ENCODE measurements at regions not wholly inside any gene's neighbourhood (a gene's known extent, or its start where the extent isn't known, plus 50 kb on each side); places are given as distances from the start of the nearest gene placed in this dataset.

DNA sequence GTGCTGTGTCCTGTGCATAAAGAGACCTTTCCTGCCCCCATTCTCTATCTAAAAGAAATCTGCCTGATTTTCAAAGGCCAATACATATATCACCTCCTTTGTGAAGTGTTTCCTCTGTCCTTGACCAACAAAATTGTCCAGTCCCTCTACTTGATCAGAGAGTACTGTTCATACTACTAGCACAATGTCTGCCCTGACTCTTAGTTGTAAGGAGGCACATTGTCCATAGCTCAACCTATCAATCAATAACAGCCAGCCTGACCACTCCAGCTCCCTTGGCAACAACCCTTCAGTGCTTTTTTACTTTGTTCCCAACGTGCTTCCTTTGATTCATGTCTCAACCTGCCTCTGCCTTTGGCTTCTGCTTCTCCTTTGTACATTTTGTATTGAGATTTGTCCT lies 398.9 kb downstream of the TRIB2 start:
- Histone ChIP-seq H3K36me3 (replicated peaks in 1 of 2; ENCODE audit: control extremely low read depth in 1 of 2, control insufficient read depth in 1 of 2, extremely low read depth in 1 of 2, insufficient read depth in 2 of 2, low read length in 1 of 2) (no peaks in the 10 kb centered on the region), H4K20me1 (ENCODE audit: control insufficient read depth, insufficient read depth, low read length, poor library complexity, severe bottlenecking) (no peaks in the 10 kb centered on the region), H3K4me1 (ENCODE audit: control insufficient read depth in 2 of 2, insufficient read depth in 2 of 2, low read length in 2 of 2) (no peaks in the 10 kb centered on the region), H3K9me3 (ENCODE audit: control extremely low read depth in 1 of 3, control insufficient read depth in 2 of 3, insufficient read depth in 1 of 3, low read length in 2 of 3) (no peaks in the 10 kb centered on the region), H3K79me2 (ENCODE audit: control insufficient read depth, insufficient read depth, low read length) (no peaks in the 10 kb centered on the region), H3K9ac (ENCODE audit: low read length) (no peak overlapping the region), H3K27ac (ENCODE audit: low read length in 2 of 2) (no peak overlapping the region), H3K4me3 (ENCODE audit: control extremely low read depth in 1 of 5, extremely low read depth in 1 of 5, insufficient read depth in 1 of 5, low read depth in 2 of 5, low read length in 4 of 5) (no peak overlapping the region), H3K4me2 (replicated peaks; ENCODE audit: low read depth, low read length, poor library complexity, severe bottlenecking) (no peak overlapping the region), H2AFZ (ENCODE audit: insufficient read depth, low read depth, low read length, poor library complexity, severe bottlenecking) (no peak overlapping the region), H3K27me3 (replicated peaks in 1 of 4; ENCODE audit: control extremely low read depth in 1 of 4, control insufficient read depth in 3 of 4, insufficient read depth in 4 of 4, low read length in 3 of 4) (no peaks in the 10 kb centered on the region)
- Mint-ChIP-seq H3K4me3 (no peak overlapping the region), H3K27ac (no peak overlapping the region), H3K9me3 (ENCODE audit: insufficient read depth) (no peaks in the 10 kb centered on the region), H3K4me1 (no peaks in the 10 kb centered on the region), H3K27me3 (peaks cover 13% of the 10 kb centered on the region)
- DNase-seq (no peak), ATAC-seq (ENCODE audit: low read depth) (no peak)
- TF ChIP-seq EZH2 (IDR thresholded peaks at IDR 0.05; ENCODE audit: borderline replicate concordance, insufficient read depth, low read depth, low read length, poor library complexity, severe bottlenecking): no peak
- TF ChIP-seq, protein P1, sequence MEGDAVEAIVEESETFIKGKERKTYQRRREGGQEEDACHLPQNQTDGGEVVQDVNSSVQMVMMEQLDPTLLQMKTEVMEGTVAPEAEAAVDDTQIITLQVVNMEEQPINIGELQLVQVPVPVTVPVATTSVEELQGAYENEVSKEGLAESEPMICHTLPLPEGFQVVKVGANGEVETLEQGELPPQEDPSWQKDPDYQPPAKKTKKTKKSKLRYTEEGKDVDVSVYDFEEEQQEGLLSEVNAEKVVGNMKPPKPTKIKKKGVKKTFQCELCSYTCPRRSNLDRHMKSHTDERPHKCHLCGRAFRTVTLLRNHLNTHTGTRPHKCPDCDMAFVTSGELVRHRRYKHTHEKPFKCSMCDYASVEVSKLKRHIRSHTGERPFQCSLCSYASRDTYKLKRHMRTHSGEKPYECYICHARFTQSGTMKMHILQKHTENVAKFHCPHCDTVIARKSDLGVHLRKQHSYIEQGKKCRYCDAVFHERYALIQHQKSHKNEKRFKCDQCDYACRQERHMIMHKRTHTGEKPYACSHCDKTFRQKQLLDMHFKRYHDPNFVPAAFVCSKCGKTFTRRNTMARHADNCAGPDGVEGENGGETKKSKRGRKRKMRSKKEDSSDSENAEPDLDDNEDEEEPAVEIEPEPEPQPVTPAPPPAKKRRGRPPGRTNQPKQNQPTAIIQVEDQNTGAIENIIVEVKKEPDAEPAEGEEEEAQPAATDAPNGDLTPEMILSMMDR (IDR thresholded peaks at IDR 0.05): no peak
- CTCF ChIA-PET: no interaction called here
- WGBS (ENCODE audit: insufficient coverage): no CpG with 5 or more reads among the region's 1 CpG
- POLR2A ChIA-PET: no interaction called here
- intact Hi-C loops (cut with micrococcal nuclease): no loop called here

DNA sequence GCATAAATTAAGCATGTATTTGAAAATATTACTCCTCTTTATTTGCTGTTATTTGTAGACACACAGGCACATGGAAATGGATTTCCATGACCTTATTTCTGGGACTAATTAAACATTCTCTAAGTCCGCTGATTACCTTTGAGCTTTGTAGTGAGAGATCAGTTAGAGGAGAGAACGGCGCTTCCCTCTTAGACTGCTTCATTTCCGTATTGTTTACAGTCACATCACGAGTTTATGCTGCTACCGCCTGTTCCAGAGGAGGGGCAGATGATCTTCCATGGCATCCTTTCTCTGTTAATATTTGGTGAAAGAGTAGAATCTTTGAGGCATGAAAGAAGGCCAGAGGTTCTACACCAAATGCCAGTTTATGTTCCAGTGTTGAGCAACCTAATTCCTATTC lies 404.4 kb downstream of the TRIB2 start:
- Mint-ChIP-seq H3K9me3 (ENCODE audit: insufficient read depth) (no peaks in the 10 kb centered on the region), H3K4me3 (no peak overlapping the region), H3K27me3 (no peaks in the 10 kb centered on the region), H3K4me1 (no peaks in the 10 kb centered on the region), H3K27ac (no peak overlapping the region)
- no CpG with 5 or more reads among the region's 6 CpGs for WGBS (ENCODE audit: insufficient coverage)
- Histone ChIP-seq H3K9ac (ENCODE audit: low read length) (no peak overlapping the region), H4K20me1 (ENCODE audit: control insufficient read depth, insufficient read depth, low read length, poor library complexity, severe bottlenecking) (no peaks in the 10 kb centered on the region), H3K4me1 (ENCODE audit: control insufficient read depth in 2 of 2, insufficient read depth in 2 of 2, low read length in 2 of 2) (no peaks in the 10 kb centered on the region), H3K4me2 (replicated peaks; ENCODE audit: low read depth, low read length, poor library complexity, severe bottlenecking) (no peak overlapping the region), H3K27me3 (replicated peaks in 1 of 4; ENCODE audit: control extremely low read depth in 1 of 4, control insufficient read depth in 3 of 4, insufficient read depth in 4 of 4, low read length in 3 of 4) (no peaks in the 10 kb centered on the region), H3K9me3 (ENCODE audit: control extremely low read depth in 1 of 3, control insufficient read depth in 2 of 3, insufficient read depth in 1 of 3, low read length in 2 of 3) (no peaks in the 10 kb centered on the region), H3K36me3 (replicated peaks in 1 of 2; ENCODE audit: control extremely low read depth in 1 of 2, control insufficient read depth in 1 of 2, extremely low read depth in 1 of 2, insufficient read depth in 2 of 2, low read length in 1 of 2) (no peaks in the 10 kb centered on the region), H2AFZ (ENCODE audit: insufficient read depth, low read depth, low read length, poor library complexity, severe bottlenecking) (no peak overlapping the region), H3K79me2 (ENCODE audit: control insufficient read depth, insufficient read depth, low read length) (no peaks in the 10 kb centered on the region), H3K27ac (ENCODE audit: low read length in 2 of 2) (no peak overlapping the region), H3K4me3 (ENCODE audit: control extremely low read depth in 1 of 5, extremely low read depth in 1 of 5, insufficient read depth in 1 of 5, low read depth in 2 of 5, low read length in 4 of 5) (no peak overlapping the region)
- ATAC-seq (ENCODE audit: low read depth) (no peak), DNase-seq (no peak)
- ChIA-PET CTCF (no interaction called here), POLR2A (no interaction called here)
- intact Hi-C loops (cut with micrococcal nuclease): no loop called here
- TF ChIP-seq, protein P1 (IDR thresholded peaks at IDR 0.05): no peak
- TF ChIP-seq EZH2 (IDR thresholded peaks at IDR 0.05; ENCODE audit: borderline replicate concordance, insufficient read depth, low read depth, low read length, poor library complexity, severe bottlenecking): no peak

Data from B cell (primary cell).